ENCODE measurements at regions not wholly inside any gene's neighbourhood (a gene's known extent, or its start where the extent isn't known, plus 50 kb on each side); places are given as distances from the start of the nearest gene placed in this dataset.

GRCh38 chr6:169388395-169389166, 134.9 kb upstream of the THBS2 start:
- 65 to 75% methylated on average over 20 of the region's 20 CpGs for WGBS, 2 donors
- Histone ChIP-seq H3K4me3 (no peak overlapping the region), H3K36me3 (no peaks in the 10 kb centered on the region), H3K9me3 (no peaks in the 10 kb centered on the region), H3K27me3 (no peaks in the 10 kb centered on the region), H3K27ac (no peak overlapping the region), H3K4me1 (no peaks in the 10 kb centered on the region)
- FAIRE-seq (no peak), ATAC-seq (no peak), DNase-seq (no peak)
- TF ChIP-seq CTCF (IDR thresholded peaks at IDR 0.05) = no peak
- intact Hi-C loops (cut with DNase I) = no loop called here

GRCh38 chr6:169387809-169388383, 134.2 kb upstream of the THBS2 start:
- ATAC-seq (no peak), FAIRE-seq (no peak), DNase-seq (no peak)
- Histone ChIP-seq H3K36me3 (no peaks in the 10 kb centered on the region), H3K4me1 (no peaks in the 10 kb centered on the region), H3K27me3 (no peaks in the 10 kb centered on the region), H3K9me3 (no peaks in the 10 kb centered on the region), H3K4me3 (no peak overlapping the region), H3K27ac (no peak overlapping the region)
- 67 to 79% methylated on average over 9 of the region's 9 CpGs for WGBS, 2 donors
- intact Hi-C loops (cut with DNase I) = no loop called here
- no peak for TF ChIP-seq CTCF (IDR thresholded peaks at IDR 0.05)

- FAIRE-seq = no peak
- 53 to 71% methylated on average over 20 of the region's 20 CpGs for WGBS, 2 donors
These were observed 132.9 kb upstream of the THBS2 start for GRCh38 chr6:169386411-169387057.

GRCh38 chr6:169385237-169385880, 131.7 kb upstream of the THBS2 start:
- no peak for TF ChIP-seq CTCF (IDR thresholded peaks at IDR 0.05)
- 78 to 86% methylated on average over 9 of the region's 9 CpGs for WGBS, 2 donors
- Histone ChIP-seq H3K27me3 (no peaks in the 10 kb centered on the region), H3K27ac (no peak overlapping the region), H3K36me3 (no peaks in the 10 kb centered on the region), H3K9me3 (no peaks in the 10 kb centered on the region), H3K4me1 (no peaks in the 10 kb centered on the region), H3K4me3 (no peak overlapping the region)
- no peak for ATAC-seq
- DNase-seq = no peak
- intact Hi-C loops (cut with DNase I) = no loop called here
- FAIRE-seq = no peak

More at GRCh38 chr6:169386411-169387057, 132.9 kb upstream of the THBS2 start:
- intact Hi-C loops (cut with DNase I) = no loop called here
- Histone ChIP-seq H3K27me3 (no peaks in the 10 kb centered on the region), H3K27ac (no peak overlapping the region), H3K36me3 (no peaks in the 10 kb centered on the region), H3K4me3 (no peak overlapping the region), H3K4me1 (no peaks in the 10 kb centered on the region), H3K9me3 (no peaks in the 10 kb centered on the region)
- ATAC-seq (no peak), DNase-seq (no peak)
- no peak for TF ChIP-seq CTCF (IDR thresholded peaks at IDR 0.05)
